H1 (cell line): ENCODE measurements at regions not wholly inside any gene's neighbourhood (a gene's known extent, or its start where the extent isn't known, plus 50 kb on each side); places are given as distances from the start of the nearest gene placed in this dataset.

Experiments
- TF ChIP-seq, protein P1 (sequence below): IDR thresholded peaks from 2 replicates; pipeline ENCODE4 v1.6.1; 2011; ENCODE audit warnings: low read length, improper control_type of control experiment

DNA sequence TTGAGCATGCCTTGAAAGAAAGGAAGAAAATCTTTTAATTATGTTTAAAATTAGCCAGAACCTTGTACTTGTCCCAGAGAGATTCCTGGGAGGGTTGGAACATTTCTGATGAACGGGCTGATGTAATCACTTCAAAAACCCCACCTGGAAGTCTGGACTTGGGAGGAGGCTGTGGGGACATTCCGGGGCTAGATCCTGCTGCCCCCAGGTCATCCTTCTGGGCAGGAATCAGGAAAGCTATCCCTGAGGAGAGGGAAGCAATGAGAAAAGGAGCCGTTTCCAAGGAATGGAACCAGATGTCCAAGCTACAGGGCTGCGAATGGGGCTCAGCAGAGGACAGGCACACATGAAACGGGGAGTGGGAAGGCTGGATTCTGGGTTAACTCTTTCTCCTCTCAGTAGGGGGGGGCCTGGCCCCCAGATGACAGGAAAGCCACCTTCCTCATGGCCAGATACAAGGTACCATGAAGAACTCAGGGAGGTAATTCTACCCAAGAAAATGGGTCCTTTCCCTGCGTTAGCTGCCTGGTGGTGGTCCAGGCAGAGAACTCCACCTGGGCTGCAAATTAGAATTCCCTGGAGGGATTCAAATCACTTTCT, 280.1 kb downstream of the TCF7L2 start (continued):
- TF ChIP-seq, protein P1, sequence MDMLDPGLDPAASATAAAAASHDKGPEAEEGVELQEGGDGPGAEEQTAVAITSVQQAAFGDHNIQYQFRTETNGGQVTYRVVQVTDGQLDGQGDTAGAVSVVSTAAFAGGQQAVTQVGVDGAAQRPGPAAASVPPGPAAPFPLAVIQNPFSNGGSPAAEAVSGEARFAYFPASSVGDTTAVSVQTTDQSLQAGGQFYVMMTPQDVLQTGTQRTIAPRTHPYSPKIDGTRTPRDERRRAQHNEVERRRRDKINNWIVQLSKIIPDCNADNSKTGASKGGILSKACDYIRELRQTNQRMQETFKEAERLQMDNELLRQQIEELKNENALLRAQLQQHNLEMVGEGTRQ: no peak
